SIG-M5 treated with dmso at 0.1 percent for 504 hours (cell line): ENCODE measurements at regions not wholly inside any gene's neighbourhood (a gene's known extent, or its start where the extent isn't known, plus 50 kb on each side); places are given as distances from the start of the nearest gene placed in this dataset.
A peak's percentile ranks its signal among the peaks of the same experiment; 100 is the strongest.
"Not testable (repeated sequence)": the region's sequence is repeated elsewhere in the genome, so short reads cannot be mapped to it uniquely, and the experiment has no call there.

Source experiments
- DNase-seq: peaks from one replicate; lab custom pipeline; 2025; ENCODE audit not compliant: unreplicated experiment; lab: John Stamatoyannopoulos, UW

DNA sequence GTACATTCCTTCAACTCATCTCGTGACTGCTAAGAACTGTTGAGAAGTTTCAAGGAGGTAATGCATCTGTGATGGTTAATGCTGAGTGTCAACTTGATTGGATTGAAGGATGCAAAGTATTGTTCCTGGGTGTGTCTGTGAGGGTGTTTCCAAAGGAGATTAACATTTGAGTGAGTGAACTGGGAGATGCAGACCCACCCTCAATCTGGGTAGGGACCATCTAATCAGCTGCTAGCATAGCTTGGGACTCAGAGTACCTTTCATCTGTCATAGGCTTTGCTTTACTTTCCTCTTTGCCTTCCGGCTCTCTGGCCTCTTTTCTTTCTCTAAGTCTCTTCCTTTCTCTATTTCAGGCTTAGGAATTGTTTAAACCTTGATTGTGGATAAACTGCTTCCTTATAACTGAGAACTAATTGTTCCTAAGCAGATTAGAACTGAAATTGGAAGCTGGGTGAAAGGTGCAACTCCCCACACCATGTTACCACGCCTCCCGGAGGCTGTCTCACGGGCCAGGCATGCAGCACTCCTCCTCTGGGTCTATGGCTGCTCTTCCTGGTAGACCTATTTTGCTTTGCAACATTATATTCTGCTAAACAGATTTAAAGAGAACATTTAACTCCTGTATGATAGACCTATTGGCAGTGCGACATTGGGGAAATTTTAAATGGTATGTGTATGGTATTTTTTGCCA, 298.2 kb downstream of the CCSER2 start:
- DNase-seq, result no peak

DNA sequence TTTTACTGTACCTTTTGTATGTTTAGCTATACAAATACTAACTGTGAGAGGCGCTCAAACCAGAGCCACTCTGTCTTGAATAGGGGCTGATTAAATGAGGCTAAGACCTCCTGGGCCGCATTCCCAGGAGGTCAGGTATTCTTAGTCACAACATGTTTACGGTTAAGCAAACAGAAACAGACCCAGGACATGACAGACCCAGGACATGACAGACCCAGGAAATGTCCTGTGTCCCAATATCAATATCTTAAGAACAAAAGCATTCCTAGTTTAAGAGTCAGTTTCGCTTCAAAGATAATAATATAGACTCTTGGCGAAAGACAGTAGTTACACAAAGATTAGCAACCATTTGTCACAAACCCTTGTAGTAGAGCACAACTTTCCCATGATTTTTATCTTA, 304.5 kb downstream of the CCSER2 start:
- no peak for DNase-seq

GRCh38 chr10:84634636-84635035, 306.2 kb downstream of the CCSER2 start:
- DNase-seq, result no peak

GRCh38 chr10:84650628-84651027, 322.2 kb downstream of the CCSER2 start:
- DNase-seq, result not testable (repeated sequence)

DNA sequence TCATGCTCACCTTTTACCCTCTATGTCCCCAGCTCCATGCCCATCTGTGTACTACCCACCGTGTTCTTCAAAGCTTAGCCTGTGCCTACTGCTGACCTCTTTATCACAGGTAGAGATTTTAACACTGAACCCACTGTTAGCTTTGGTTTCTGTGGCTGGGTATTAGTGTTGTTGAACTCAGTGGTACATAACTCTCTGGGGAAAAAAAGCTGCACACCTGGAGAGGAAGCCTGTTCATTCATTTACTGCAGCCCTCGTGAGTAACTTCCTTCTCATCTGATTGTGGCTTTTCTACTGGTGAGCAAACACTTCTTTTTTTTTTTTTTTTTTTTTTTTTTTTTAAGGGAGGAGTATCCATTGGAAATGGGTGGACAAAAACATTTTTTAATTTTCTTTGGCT, 326.3 kb downstream of the CCSER2 start:
- DNase-seq, result no peak

- DNase-seq, result no peak
Observed at GRCh38 chr10:84659027-84659426, 330.6 kb downstream of the CCSER2 start.

DNA sequence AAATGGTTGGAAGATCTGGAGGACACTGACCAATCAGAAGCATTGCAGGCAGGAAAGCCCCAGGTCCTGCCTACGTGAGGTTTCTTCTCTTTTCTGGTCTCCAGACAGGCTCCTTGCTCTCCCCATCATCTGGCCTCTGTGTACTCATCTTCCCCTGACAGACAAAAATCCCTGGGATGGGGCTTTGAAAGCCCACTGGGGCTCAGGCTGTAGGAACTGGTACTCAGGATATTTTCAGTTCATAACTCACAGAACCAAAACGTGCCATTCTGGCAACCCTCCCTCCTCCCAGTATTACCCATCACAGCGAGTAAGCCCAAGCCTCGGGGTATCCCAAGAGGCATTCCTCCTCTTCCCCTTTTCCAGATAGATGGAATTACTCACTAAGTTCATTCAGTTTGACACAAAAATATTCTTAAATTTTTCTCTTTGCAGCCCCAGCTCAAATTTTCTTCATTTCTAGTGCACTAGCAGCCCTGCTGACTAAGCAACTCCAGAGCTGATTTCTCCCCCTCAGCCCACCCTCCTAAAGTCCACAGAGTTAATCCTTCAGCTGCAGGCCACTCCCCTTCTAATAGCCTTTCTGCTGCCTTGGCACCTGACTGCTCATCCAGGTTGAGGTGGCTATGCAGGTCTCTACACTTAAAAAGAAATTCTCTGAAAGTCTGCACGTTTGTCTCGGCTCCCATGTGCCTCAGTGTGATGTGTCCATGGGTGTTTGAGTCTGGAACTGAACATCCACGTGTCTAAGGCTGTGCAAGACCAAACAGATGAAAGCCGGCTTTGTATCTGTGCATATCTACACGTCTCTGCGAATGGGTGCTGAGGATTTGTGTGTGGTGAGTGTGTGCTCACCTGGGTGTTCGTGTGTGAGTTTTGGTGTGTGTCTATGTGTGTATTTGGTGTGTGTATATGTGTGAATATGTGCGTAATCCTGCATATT, 331.4 kb downstream of the CCSER2 start:
- no peak for DNase-seq

GRCh38 chr10:84660450-84661159, 332.2 kb downstream of the CCSER2 start:
- no peak for DNase-seq

GRCh38 chr10:84665211-84665610, 336.8 kb downstream of the CCSER2 start:
- no peak for DNase-seq

GRCh38 chr10:84665883-84666463, 337.6 kb downstream of the CCSER2 start:
- DNase-seq, result peak; percentile 24

DNA sequence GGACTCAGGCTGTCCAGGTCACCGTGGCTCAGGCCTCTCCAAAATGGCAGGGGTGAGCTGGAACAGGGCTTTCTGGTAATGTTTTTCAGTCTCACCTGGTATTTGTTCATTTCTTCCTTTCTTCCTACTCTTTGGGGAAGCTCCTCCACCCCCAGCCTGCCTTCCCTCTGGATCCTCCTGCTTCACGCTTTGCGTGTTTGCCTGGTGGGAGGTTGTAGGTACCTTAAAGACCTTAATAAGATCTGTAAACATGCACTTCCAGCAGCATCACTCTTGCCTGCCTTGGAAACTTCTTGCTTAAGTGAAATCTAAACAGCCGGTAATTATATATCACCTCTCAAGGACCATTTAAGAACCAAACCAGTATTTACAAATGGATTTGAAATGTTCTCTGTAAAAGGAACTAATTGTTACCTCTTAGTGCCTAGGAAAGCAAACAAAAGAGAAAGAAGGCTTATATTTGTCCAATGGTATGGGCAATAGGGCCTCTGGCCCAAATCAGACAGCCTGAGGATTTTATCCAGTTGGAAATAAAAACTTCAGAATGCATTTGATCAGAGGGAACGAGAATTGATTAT, 339.9 kb downstream of the CCSER2 start:
- no peak for DNase-seq

GRCh38 chr10:84675060-84675459, 346.7 kb downstream of the CCSER2 start:
- no peak for DNase-seq

GRCh38 chr10:84676536-84676935, 348.1 kb downstream of the CCSER2 start:
- no peak for DNase-seq

DNA sequence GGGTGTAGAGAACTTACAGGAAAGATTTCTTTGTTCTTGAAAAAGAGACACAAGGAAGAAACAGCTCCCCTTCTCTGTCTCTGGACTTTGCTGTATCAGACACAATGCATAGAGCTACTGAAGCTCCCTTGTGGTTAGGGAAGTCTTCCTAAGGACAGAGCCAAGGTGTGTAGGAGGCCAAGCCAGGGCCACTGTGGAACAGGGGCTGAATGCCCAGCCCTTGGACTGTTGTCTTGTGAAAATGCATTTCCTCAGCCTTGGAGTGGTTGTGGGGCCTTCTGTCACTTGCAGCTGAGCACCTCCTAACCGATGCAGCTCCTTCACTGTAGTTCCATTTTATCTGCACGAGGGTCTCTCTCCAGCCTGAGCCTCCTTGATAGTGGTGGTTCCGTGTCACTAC, 353.4 kb downstream of the CCSER2 start:
- no peak for DNase-seq

DNA sequence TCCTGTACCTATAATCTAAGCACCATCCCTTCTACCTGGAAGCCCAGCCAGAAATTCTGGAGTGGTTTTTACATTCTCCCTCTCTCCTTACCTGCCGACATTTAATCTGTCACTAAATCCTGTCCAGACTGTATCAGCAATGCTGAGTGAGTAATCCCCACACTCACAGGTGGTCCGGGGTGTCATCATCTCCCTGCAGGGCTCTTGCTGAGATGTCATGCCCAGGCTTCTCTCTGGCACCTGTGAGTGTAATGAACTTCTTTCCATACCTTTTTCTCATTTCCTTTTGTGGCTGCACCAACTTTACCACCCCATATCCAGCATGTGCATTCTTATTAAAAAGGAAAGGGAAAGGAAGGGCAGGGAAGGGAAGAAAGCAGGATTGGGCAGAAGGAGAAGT, 355.2 kb downstream of the CCSER2 start:
- DNase-seq, result no peak

DNA sequence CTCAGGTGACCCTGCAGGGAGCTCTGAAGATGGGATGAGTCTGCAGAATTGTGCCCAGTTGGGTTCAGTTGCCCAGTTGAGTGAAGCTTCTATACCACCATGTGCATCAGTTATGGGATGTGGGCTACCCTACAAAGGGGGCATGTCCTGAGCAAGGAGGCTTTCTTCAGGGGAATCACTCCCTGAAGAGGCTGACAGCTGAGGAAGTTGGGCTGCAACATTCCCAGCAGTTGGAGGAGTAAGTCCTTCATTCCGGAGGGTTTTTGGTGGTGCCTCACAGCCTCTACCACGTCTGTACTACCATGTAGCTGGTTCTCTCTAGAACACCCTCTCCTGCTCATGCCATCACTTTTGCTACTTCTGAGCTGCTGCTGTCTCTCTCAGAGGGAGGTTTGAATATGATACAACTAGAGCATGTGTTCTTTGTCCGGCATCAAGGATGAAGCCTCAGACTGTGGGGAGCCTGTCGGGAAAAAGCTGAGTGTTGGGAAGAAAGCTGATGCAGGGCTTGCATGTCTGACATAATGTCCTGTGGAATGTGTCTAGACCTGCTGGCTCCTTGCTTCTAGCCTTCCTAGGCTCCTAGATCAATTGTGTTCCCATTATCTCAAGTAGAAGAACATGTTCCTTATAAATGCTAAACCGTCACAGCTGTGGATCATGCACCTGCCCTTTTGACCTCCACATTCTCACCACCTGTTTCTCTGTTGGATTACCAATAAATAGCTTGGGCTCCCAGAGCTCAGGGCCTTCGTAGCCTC, 355.8 kb downstream of the CCSER2 start:
- no peak for DNase-seq

DNA sequence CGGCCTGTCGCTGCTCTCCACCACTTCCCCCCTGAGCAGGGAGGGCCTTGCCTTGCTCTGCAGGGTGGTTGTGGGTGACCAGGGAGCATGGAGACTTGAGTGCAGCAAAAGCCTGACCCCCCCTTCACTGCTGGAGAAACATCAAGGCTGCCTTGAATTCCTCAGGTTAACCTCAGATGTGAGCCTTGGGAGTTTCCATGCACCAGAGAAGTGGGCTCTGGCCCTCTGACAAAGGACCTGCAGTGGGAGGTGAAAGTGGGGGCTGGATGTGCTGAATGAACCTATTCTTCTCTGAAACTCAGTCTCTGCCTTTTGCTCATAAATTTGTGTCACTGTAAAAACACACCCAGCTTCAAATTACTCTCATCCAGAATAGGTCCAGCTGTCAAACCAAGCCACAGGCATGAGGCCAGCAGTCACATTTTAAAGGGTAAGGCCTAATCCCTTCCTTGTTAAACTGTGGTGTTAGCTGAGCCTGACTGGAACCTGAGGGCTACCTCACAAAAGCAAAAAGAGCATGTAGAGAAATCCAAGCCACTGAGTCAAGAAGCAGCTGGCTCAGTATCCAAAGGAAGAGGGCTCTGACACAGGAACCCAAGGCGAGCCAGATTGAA, 356.8 kb downstream of the CCSER2 start:
- no peak for DNase-seq

DNA sequence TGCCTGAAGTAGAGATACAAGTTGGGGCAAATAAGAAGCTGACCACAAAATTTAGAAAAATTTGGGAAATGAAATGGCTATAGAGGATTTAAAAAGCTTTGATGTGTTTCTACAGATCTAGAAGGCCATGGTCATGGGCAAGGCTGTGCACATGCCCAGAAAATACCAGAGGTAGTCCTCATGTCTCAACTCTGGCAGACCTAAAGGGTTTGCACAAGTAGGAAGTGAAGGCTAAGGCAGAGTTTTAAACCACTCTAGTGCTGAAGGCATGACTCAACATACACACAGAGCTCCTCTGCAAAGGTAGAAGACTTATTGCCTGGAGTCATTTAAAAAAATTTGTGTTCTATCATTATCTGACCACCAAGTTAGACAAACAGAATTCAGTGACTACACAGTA, 364.6 kb downstream of the CCSER2 start:
- DNase-seq, result no peak

DNA sequence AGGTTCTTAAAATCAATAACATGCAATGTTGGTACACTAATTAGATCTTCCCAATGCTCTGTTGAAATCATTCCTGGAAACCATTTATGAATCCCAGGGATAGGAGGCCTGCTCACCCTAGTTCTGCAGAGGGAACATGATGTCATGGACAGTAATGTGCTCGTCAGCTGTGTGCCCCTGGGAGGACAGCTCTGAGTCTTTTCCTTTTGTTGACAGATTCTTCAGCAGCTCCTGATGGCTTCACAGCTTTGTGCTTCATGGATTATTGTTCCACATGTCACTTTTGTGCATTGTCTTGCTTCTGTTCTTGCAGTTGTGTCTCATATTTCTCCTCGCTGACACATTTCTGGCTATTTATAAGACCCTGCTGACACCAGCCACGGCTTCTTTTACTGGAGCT, 367.5 kb downstream of the CCSER2 start:
- DNase-seq, result no peak

DNA sequence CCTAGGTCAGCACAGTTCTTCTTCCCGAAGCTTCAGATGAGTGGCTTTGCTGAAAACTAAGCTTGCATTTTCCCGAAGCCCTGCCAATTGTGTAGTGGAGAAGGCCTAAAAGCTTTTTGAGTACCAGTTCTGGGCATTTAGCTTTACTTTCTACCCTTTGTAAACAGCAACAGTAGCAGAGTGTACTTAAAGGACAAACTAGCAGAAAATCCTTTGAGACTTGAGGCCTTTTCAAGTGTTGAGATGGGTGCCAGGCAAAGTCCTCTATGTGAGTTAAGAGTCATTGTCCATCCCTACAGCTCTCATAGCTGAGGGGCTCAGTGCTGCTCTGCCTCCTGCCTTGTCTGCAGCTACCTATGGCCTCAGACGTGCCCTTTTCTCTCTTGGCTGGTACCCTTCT, 368.2 kb downstream of the CCSER2 start:
- DNase-seq, result no peak
